ENCODE measurements at regions not wholly inside any gene's neighbourhood (a gene's known extent, or its start where the extent isn't known, plus 50 kb on each side); places are given as distances from the start of the nearest gene placed in this dataset.

DNA sequence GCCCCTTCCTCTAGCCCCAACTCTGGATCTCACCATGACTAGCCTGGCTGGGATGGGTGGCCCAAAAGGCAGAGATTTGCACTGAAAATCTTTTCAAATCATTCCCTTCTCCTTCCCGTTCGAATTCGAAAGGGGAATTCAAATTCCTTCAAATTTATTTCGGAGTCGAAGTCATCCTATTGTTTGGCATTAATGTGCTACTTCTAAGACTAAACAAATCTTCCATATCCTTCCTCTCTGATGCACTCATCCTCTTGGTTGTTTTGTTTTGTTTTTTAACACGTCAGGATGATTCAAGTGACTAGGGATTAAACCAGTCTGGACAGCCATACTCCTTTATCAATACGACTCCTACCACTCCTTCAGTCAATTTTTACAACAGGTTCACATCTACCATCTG is 95.5 kb upstream of the SGIP1 start:
- TF ChIP-seq POLR2A (IDR thresholded peaks at IDR 0.05; ENCODE audit: extremely low read depth, insufficient read length), result no peak
- TF ChIP-seq, protein P1, sequence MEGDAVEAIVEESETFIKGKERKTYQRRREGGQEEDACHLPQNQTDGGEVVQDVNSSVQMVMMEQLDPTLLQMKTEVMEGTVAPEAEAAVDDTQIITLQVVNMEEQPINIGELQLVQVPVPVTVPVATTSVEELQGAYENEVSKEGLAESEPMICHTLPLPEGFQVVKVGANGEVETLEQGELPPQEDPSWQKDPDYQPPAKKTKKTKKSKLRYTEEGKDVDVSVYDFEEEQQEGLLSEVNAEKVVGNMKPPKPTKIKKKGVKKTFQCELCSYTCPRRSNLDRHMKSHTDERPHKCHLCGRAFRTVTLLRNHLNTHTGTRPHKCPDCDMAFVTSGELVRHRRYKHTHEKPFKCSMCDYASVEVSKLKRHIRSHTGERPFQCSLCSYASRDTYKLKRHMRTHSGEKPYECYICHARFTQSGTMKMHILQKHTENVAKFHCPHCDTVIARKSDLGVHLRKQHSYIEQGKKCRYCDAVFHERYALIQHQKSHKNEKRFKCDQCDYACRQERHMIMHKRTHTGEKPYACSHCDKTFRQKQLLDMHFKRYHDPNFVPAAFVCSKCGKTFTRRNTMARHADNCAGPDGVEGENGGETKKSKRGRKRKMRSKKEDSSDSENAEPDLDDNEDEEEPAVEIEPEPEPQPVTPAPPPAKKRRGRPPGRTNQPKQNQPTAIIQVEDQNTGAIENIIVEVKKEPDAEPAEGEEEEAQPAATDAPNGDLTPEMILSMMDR (IDR thresholded peaks at IDR 0.05; ENCODE audit: low read depth, low read length), result no peak
- TF ChIP-seq, protein P2, sequence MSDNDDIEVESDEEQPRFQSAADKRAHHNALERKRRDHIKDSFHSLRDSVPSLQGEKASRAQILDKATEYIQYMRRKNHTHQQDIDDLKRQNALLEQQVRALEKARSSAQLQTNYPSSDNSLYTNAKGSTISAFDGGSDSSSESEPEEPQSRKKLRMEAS (IDR thresholded peaks at IDR 0.05; ENCODE audit: low read depth, low read length), result no peak

Data from NB4 (cell line).